ENCODE measurements at regions not wholly inside any gene's neighbourhood (a gene's known extent, or its start where the extent isn't known, plus 50 kb on each side); places are given as distances from the start of the nearest gene placed in this dataset.
A peak's percentile ranks its signal among the peaks of the same experiment; 100 is the strongest.

DNA sequence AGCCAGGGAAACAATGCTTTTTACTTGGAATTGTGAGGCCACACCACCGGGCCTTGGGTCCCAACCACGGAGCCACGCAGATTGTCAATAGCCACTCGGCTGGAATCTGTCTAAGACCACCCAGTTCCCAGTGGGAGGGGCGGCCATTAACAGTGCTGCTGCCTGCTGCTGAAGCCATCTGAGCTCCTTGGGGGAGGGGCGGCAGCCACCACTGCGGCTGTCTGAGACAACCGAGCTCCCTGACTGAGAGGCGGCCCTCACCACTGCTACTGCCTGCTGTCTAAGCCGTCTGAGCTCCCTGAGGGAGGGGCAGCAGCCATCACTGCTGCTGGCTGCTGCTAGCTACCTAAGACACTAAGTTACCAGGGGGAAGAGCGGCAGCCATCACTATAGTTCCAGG is 64.3 kb downstream of the DMRTA2 start:
- no peak for DNase-seq (ENCODE audit: low read depth, low spot score)
- no peak overlapping the region for H3K27ac ChIP-seq

DNA sequence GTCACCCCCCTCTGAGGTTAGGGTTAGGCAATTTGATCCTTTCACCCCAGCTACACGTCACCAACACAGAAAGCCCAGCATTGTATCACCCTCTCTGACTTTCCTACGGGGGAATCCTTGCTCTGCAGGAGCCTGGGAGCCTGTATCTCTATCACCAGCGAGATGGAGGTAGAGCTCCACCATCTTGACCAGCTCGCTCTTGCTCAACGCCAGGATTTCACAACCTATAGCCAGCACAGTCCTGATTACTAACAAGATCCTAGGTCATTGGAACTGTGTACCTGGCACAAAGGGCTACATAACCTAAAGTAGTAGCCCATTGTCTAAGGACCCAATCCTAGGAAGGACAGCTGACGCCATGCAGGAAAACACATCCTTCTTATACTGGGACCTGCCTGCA is 66.1 kb downstream of the DMRTA2 start:
- DNase-seq (ENCODE audit: low read depth, low spot score), result no peak

DNA sequence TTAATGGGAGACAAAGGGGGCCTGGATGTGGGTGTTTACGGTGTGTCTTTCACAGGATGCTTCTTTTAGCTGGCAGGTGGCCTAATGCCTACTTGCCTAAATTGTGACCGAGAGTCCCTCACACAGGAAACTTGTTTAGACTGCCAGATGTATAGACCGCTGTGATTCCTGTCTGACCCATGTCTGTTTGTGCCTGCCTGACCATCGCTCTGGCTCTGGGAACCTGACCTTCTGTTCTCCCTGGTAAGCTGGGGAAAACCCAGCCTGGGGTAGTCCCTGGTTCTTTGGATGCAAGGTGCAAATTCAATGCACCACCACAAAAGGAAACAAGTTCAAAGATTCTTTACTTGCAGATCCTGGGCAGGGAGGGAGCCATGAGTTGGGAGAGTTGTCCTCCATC is 68.4 kb downstream of the DMRTA2 start:
- H3K27ac ChIP-seq, result no peak overlapping the region

More for the DNA sequence above, 66.1 kb downstream of the DMRTA2 start:
- no peak overlapping the region for H3K27ac ChIP-seq

DNA sequence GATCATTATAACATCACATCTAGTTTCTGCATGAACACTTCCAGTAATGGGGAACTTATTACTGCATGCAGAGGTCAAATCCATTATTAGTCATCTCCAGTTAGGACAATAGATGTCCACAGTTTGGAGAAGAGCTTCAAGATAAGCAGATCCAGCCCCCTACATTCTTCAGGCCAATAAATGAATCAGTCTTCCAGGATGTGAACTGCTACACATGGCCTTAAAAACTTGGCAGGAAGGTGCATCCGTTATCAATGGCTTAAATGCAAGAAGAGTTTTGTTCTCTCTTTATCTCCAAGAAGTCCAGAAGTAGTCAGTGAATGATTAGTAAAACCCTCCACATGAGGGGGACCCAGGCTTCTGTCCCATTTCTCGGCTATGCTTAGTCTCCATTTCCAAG is 70.8 kb downstream of the DMRTA2 start:
- H3K27ac ChIP-seq, result no peak overlapping the region
- DNase-seq (ENCODE audit: low read depth, low spot score), result no peak

More for the DNA sequence above, 68.4 kb downstream of the DMRTA2 start:
- DNase-seq (ENCODE audit: low read depth, low spot score), result no peak

DNA sequence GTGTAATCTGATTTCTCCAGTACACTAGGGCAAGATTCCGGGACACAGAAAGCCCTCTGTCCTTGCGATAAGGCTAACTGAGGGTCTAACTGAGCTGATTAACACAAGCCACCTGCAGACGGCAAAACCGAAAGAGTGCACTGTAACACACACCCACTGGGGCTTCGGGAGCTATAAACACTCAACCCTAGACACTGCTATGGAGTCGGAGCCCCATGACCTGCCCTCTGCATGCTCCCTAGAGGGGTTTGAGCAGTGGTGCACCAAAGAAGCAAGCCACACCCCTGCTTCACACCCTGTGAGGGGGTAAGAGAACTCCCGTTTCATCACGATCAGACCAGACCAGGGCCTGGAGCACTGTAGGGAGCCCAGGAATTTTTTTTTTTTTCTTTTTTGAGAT is 72.4 kb downstream of the DMRTA2 start:
- H3K27ac ChIP-seq, result no peak overlapping the region
- DNase-seq (ENCODE audit: low read depth, low spot score), result no peak

DNA sequence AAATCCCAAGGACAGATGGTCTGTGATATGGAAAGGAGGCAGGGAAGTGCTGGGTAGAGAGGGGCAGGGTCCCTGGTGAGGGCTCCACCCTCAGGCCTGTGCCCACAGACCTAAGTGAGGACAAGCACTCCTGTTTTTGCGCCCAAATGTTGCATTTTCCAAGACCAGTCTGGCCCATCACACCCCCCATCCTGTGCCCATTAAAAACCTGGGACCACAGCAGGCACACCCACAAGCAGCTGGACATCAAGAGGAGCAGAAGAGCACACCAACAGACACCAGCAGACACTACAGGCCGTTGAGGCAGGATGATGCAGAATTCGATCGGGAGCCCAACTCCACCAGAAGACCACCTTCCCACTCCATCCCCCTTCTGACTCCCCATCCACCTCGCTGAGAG is 72.8 kb downstream of the DMRTA2 start:
- DNase-seq (ENCODE audit: low read depth, low spot score), result no peak
- no peak overlapping the region for H3K27ac ChIP-seq

DNA sequence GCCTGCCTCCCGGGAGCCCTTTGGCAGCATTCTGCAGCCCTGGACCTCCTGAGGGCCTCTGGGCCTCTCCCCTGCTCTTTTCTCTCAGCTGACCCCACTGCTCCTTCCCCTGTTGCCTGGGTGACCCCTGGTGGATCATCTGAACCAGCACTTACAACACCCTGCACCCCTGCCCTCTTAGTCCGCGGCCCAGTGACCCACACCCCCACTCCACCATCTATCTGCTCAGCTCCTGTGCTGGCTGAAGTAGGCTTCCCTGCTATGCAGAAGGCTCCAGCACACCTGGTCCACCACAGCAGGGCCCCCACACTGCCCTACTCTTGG is 74.0 kb downstream of the DMRTA2 start:
- DNase-seq (ENCODE audit: low read depth, low spot score), result no peak
- H3K27ac ChIP-seq, result no peak overlapping the region

DNA sequence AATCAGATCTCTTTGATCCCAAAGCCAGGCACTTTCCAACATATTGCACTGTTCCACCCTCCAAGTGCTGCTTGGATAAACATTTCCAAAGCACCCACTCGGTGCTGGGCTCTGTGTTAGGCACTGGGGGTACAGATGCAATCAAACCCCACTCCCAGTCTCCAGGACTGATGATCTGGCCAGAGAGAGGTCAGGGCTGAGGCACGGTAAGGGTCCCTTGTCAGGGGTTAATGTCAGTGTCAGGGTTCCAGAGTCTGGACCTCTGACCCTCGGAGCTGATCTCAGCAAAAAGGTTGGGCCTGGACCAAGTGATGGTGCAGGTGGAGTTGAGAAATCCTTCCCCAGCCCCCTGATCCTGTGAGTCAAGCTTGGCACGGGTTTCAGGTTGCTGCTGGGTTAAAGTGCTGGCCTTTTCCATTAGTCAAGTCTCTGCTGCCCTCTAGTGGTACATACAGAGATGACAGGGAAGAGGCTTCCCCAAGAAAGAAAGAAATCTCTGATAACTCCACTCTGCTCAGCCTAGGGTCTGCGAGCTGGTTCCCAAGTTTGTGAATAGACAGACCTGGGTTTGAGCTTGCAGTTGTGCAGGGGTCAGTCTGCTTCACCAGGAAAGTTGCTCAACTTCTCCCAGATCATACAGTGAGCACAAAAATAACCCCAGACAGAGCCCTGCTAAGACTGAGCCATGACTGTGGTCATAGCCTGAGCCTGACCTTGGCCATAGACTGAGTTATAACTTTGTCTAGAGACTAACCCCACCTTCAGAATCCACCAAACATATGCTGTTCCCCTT is 74.6 kb downstream of the DMRTA2 start:
- DNase-seq (ENCODE audit: low read depth, low spot score), result peak; percentile 33
- H3K27ac ChIP-seq, result no peak overlapping the region

DNA sequence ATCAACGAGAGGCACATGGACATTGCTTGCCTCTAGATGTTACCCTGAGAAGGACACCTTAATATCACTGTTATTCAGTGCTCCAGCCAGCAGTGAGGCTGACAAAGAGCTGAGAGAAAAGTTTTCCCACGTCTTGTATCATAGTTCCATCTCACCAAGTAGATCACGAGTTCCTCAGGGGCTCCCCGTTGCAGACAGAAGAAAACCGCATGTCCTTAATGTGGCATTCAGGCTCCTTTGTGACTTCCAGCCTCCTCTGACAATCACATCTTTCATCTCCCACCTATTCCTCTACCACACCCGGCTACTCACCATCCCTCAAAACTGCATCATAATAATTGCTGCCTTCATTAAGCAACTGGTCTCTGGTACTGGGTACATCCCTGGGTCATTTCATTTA is 75.3 kb downstream of the DMRTA2 start:
- no peak for DNase-seq (ENCODE audit: low read depth, low spot score)
- no peak overlapping the region for H3K27ac ChIP-seq

DNA sequence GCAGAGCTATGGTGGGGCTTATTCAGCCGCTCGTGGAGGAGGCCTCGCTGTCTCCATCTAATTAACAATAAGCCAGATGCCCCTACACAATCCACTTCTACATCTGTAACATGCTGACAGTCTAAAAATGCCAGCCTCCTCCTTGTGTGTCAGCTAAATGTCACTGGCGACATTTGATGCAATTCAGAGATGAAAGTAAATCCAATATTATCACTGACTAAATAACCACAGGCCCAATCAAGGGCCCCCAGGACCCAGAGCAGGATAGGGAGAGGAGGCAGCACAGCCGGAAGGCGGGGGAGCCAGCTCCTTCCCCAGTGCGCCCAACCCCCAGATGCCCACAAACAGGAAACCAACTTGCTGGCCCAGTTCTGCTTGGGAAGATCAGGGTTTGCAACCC is 76.6 kb downstream of the DMRTA2 start:
- H3K27ac ChIP-seq, result no peak overlapping the region
- DNase-seq (ENCODE audit: low read depth, low spot score), result no peak

DNA sequence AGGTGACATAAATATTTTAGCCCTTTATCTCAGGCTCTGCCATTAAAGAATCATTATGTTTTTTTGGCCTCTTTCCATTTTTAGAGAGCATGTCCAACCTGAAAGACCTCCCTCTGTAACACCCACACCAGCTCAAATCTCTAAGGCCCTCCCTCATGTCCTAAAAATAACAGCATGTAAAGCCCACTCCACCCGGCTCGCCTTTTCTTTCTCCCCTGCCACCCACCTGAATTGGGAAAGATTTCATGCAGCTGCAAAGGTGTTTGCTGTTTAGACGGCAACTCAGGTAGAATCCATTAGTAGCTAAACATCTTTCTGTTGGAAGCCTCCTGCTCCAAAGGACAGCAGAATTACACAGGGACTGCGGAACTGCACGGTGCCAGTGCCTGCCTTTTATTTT is 79.9 kb downstream of the DMRTA2 start:
- DNase-seq (ENCODE audit: low read depth, low spot score), result no peak
- no peak overlapping the region for H3K27ac ChIP-seq

DNA sequence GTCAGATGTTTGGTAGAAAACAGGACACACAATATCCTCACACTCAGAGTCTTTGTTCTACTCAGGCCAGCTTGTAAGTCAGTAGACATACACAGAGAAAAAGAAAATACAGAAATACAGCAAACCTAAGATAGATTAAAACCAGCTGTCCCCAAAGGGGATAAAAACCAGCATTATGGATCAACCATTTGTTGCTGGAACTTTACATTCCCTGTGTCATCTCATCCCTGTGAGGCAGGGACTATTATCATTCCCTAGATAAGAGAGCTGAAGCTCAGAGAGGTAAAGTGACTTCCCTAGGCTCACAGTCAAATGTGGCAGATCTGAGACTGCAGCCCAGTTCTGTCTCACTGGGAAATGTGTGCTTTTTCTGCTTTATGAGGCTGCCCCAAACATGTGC is 80.7 kb downstream of the DMRTA2 start:
- no peak overlapping the region for H3K27ac ChIP-seq
- no peak for DNase-seq (ENCODE audit: low read depth, low spot score)

DNA sequence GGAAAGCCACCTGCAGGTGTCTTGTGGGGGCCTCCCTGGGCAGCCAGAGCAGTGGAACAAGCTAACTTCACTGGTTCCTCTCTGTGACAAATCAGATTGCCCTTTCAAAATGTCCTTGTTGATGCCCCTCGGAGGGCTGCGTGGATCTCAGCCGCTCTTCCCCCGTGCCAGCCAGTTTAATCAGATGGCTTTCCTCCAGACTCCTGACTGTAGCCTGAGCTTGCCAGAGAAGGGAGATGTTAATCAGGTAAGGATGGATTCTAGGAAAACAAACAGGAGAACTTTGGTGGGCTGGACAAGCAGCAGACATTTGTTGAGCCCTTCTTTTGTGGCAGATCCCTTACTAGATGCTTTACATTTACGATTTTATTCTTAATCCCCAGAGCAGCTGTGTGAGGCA is 88.2 kb downstream of the DMRTA2 start:
- DNase-seq (ENCODE audit: low read depth, low spot score), result no peak
- no peak overlapping the region for H3K27ac ChIP-seq

DNA sequence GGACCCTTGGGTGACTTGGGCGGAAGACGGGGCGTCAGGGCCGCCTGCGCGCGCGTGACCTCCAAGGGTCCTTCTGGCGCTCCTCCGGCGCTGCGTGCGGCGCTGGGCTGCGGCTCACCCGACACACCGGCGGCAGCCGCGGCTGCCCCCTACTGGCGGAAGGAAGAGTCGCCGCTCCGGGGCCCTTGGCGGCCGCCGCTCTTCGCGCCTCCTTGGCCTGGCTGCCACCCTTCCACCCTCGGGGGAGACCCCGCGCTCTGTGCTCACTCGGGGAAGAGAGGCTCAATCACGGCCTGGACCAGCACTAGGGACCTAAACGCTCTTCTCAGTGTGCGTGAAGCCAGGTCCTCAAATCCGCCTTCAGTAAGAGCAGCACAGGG is 89.7 kb downstream of the DMRTA2 start:
- H3K27ac ChIP-seq, result no peak overlapping the region
- DNase-seq (ENCODE audit: low read depth, low spot score), result no peak

DNA sequence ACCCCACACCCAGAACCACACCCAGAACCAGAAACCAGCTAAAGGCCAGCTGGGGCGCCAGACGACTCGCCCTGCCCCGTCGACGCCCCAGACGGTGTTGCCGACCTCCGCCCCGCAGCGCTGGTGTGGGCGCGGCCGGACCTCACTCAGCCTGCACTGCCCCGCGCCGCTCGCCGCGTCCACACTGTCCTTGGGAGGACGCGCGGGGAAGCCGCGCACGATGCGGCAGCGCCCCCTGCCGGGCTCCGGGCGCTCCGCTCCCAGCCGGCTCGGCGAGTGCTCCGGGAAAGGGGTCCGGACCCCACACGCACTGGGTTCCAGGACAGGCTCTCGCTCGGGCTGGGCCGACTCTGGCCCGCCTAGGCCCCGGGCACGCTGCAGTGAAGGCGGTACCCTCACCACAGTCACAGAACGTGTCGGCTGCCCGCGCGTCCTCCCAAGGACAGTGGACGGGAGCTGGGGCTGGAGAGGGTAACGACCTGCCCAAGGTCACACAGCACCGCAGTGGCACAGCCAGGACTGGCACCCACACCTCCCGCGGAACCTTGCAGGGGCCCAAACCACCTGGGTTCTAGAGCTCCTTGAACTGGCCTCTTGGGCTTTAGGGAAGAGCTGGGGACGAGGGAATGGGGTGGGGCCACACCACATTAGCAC is 90.2 kb downstream of the DMRTA2 start:
- no peak overlapping the region for H3K27ac ChIP-seq
- no peak for DNase-seq (ENCODE audit: low read depth, low spot score)

DNA sequence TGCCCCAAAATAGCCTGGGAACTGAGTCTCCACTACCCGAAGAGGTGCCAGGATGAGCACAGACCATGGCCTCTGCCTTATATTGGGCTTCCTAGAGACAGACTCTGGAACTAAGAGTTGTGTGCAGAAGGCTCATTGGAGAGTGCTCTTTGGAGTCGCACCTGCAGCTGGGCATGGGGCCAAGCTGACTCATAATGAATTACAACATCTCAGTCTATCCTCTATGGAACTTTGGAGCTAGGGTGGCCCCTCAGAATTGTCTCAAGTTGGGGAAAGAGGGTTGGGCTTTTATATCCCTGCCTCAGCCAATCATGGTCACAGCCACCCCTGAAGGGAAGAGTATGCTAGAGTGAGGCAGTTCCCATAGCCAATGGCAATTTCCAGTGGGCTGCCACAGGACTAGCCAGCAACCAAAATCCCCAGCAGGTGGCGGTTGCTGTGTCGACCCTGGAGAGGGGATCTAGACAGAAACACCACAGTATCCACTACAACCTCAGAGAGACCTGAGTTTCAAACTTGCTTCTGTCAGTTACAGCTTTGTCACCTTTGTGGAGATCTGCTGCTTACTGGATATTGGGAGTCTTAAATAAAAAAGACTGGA is 93.8 kb downstream of the DMRTA2 start:
- H3K27ac ChIP-seq, result no peak overlapping the region
- DNase-seq (ENCODE audit: low read depth, low spot score), result no peak

DNA sequence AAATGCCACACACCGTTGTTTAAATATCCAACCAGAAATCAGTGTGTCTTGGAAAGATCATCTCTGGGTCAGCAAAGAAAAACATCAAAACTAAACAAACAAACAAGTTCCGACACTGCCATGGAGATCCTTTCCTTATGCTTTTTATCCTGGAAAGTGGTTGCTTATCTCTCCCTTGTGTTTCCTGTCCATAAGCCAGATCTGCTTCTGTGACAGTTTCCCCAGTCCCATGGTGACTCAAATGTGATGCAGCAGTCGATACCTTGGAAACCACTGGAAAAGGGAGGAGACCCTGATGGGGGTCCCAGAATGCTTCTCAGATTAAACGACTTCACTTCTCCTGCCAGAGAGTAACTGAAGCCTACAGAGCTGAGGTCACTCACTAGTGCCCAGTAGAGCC is 94.7 kb downstream of the DMRTA2 start:
- no peak overlapping the region for H3K27ac ChIP-seq
- DNase-seq (ENCODE audit: low read depth, low spot score), result no peak

DNA sequence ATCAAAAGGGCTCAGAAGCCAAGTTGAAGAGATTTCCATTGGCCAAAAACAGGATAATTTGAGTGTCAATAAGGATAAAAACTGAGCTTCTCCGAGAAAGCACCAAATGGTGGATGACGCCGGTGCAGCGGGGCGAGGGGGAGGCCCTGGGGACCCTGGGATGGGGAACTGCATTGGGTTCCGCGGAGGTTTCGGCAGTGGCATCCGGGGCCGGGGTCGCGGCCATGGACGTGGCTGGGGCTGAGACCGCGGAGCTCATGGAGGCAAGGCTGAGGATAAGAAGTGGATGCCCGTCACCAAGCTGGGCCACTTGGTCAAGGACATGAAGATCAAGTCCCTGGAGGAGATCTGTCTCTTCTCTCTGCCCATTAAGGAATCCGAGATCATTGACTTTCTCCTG is 97.2 kb downstream of the DMRTA2 start:
- no peak for DNase-seq (ENCODE audit: low read depth, low spot score)
- no peak overlapping the region for H3K27ac ChIP-seq

DNA sequence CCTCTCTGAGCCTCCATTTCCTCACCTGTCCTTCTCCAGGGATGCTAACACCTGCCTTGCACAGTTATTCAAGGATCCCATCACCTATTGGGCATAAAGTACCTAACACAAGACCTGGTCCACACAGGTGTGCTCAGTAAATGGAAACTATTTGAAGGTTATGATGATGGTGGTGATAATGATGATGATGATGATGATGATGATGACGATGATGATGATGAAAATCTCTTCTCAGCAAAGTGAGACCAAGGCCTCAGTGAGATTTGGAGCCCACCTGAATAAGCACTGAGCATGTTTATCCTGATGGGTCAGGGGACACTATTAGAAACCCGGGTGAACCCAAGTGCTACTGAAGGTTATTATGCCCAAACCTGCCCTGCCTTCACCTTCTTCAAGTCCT is 100.7 kb downstream of the DMRTA2 start:
- no peak for DNase-seq (ENCODE audit: low read depth, low spot score)
- H3K27ac ChIP-seq, result no peak overlapping the region

DNA sequence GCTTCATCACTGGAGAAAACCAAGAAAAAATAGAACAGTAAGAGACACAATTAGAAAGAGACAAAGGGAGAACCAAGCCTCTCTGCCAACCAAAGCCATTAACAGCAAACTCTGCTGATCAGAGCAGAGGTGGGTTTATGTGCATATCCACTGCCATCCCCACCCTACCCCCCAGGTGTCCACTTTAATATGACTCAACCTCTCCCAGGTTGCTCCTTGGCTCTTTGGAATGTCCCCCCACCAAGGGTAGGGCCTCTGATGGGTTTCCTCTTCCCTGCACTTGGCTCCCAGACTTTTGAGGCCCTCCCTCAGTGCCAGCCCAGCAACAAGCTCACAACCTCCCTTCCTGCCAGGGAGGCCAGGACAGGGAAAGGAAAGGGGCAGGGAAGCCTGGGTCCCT is 104.8 kb downstream of the DMRTA2 start:
- DNase-seq (ENCODE audit: low read depth, low spot score), result no peak
- H3K27ac ChIP-seq, result no peak overlapping the region

DNA sequence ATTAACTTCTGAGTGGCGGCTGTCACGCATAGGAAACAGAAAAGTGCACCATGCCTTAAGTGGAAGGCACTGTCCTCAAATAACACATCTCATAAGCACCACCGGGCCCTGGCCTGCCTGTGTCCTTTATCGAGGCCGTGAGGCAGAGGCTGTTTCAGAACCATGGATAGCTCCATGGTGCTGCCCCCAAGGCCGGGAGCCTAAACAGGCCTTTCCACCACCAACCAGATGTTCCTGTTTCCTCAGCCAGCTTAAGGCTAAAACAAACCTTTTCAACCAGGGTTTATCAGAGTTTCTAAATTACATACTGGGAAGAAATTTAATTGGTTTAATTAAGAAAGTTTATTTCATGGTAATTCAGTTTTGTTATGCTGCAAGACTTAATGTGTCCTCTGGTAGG is 114.4 kb downstream of the DMRTA2 start:
- no peak overlapping the region for H3K27ac ChIP-seq
- DNase-seq (ENCODE audit: low read depth, low spot score), result no peak

DNA sequence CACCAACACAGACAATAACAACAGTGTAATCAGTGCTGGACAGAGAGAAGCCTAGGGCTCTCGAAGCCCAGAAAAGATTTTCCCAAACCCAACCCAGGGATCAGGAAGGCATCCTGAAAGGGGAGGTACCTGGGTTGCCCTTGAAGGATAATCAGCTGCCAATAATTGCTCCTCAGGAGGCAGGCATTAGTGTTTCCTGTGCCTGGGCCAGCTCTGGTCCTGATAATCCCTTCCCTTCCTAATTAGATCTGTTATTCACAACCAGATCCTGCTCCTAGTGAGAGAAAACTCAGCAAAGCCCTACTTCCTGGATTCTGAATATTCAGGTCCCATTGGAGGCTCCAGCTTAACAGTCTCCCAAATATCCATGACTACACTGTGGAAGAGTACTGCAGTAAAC is 117.4 kb downstream of the DMRTA2 start:
- no peak overlapping the region for H3K27ac ChIP-seq
- no peak for DNase-seq (ENCODE audit: low read depth, low spot score)

Measured in epithelial cell of prostate (primary cell).